H9 (cell line): ENCODE measurements at regions not wholly inside any gene's neighbourhood (a gene's known extent, or its start where the extent isn't known, plus 50 kb on each side); places are given as distances from the start of the nearest gene placed in this dataset.

Experiments
- DNase-seq: peaks from one replicate; pipeline ENCODE4 v3.0.0-alpha.2; 2017
- H2AFZ ChIP-seq: one replicate; pipeline ENCODE4 v1.6.1; 2013; ENCODE audit warnings: mild to moderate bottlenecking, low read length, control low read depth, moderate library complexity
- H2AK5ac ChIP-seq: 2 replicates; pipeline ENCODE4 v1.6.1; 2013; ENCODE audit warnings: low read length, control low read depth, mixed read lengths; ENCODE audit not compliant: insufficient read length
- H2BK120ac ChIP-seq: one replicate; pipeline ENCODE4 v1.6.1; 2013; ENCODE audit warnings: low read depth, mild to moderate bottlenecking, low read length, control low read depth, inconsistent platforms; ENCODE audit not compliant: poor library complexity, severe bottlenecking
- H2BK12ac ChIP-seq: 2 replicates; pipeline ENCODE4 v1.6.1; 2013; ENCODE audit warnings: low read length, control low read depth, mixed read lengths, low read depth; ENCODE audit not compliant: insufficient read length
- H2BK15ac ChIP-seq: 2 replicates; pipeline ENCODE4 v1.6.1; 2013; ENCODE audit warnings: low read depth, low read length, control low read depth
- H2BK20ac ChIP-seq: one replicate; pipeline ENCODE4 v1.6.1; 2013; ENCODE audit warnings: low read depth, mild to moderate bottlenecking, low read length, control low read depth, inconsistent platforms; ENCODE audit not compliant: poor library complexity, severe bottlenecking
- H2BK5ac ChIP-seq: 2 replicates; pipeline ENCODE4 v1.6.1; 2013; ENCODE audit warnings: low read length, control low read depth, mixed read lengths; ENCODE audit not compliant: insufficient read length
- H3K14ac ChIP-seq: 2 replicates; pipeline ENCODE4 v1.6.1; 2013; ENCODE audit warnings: low read length, control low read depth; ENCODE audit not compliant: insufficient read depth
- H3K18ac ChIP-seq: 2 replicates; pipeline ENCODE4 v1.6.1; 2013; ENCODE audit warnings: low read depth, mild to moderate bottlenecking, mixed read lengths, low read length, control low read depth; ENCODE audit not compliant: insufficient read length
- H3K23ac ChIP-seq: 2 replicates; pipeline ENCODE4 v1.6.1; 2013; ENCODE audit warnings: low read length, control low read depth, mixed read lengths, low read depth; ENCODE audit not compliant: insufficient read length
- H3K23me2 ChIP-seq: 2 replicates; pipeline ENCODE4 v1.6.1; 2013; ENCODE audit warnings: low read depth, mild to moderate bottlenecking, mixed read lengths, low read length, control low read depth; ENCODE audit not compliant: insufficient read length, poor library complexity, severe bottlenecking
- H3K27ac ChIP-seq: 2 replicates; pipeline ENCODE4 v1.5.1; 2013; ENCODE audit warnings: low read length, control low read depth, mixed read lengths, low read depth; ENCODE audit not compliant: insufficient read length
- H3K27me3 ChIP-seq: 2 replicates; pipeline ENCODE4 v1.6.1; 2013; ENCODE audit warnings: low read length, control low read depth, inconsistent platforms; ENCODE audit not compliant: insufficient read depth
- H3K4ac ChIP-seq: 2 replicates; pipeline ENCODE4 v1.6.1; 2013; ENCODE audit warnings: low read depth, mild to moderate bottlenecking, control low read depth, inconsistent platforms, low read length, moderate library complexity
- H3K4me1 ChIP-seq: 2 replicates; pipeline ENCODE4 v1.6.1; 2013; ENCODE audit warnings: low read length, control low read depth, inconsistent platforms; ENCODE audit not compliant: insufficient read depth
- H3K4me2 ChIP-seq: 2 replicates; pipeline ENCODE4 v1.6.1; 2013; ENCODE audit warnings: low read length, control low read depth, mixed read lengths; ENCODE audit not compliant: insufficient read length, insufficient read depth
- H3K56ac ChIP-seq: 2 replicates; pipeline ENCODE4 v1.6.1; 2013; ENCODE audit warnings: low read depth, mild to moderate bottlenecking, mixed read lengths, low read length, control low read depth; ENCODE audit not compliant: insufficient read length
- H3K79me1 ChIP-seq: 2 replicates; pipeline ENCODE4 v1.6.1; 2013; ENCODE audit warnings: low read depth, mild to moderate bottlenecking, moderate library complexity, low read length, control low read depth, inconsistent platforms; ENCODE audit not compliant: insufficient read depth, poor library complexity, severe bottlenecking
- H3K79me2 ChIP-seq: 2 replicates; pipeline ENCODE4 v1.6.1; 2013; ENCODE audit warnings: low read length, control low read depth, inconsistent platforms; ENCODE audit not compliant: insufficient read depth
- H3K9ac ChIP-seq: 2 replicates; pipeline ENCODE4 v1.6.1; 2013; ENCODE audit warnings: low read length, control low read depth, mixed read lengths; ENCODE audit not compliant: insufficient read length; ENCODE audit errors: extremely low read depth
- H3K9me3 ChIP-seq: one replicate; pipeline ENCODE4 v1.6.1; 2013; ENCODE audit warnings: low read depth, low read length, inconsistent platforms; ENCODE audit not compliant: control insufficient read depth
- H3T11ph ChIP-seq: one replicate; pipeline ENCODE4 v1.6.1; 2013; ENCODE audit warnings: mild to moderate bottlenecking, low read length, control low read depth, inconsistent platforms
- H4K20me1 ChIP-seq: one replicate; pipeline ENCODE4 v1.6.1; 2013; ENCODE audit not compliant: control insufficient read depth, insufficient read length, insufficient read depth
- H4K5ac ChIP-seq: 2 replicates; pipeline ENCODE4 v1.6.1; 2013; ENCODE audit warnings: low read depth, mild to moderate bottlenecking, mixed read lengths, low read length, control low read depth; ENCODE audit not compliant: insufficient read length
- H4K8ac ChIP-seq: replicated peaks from 2 replicates; pipeline ENCODE4 v1.6.1; 2013; ENCODE audit warnings: low read length, control low read depth, mixed read lengths, low read depth; ENCODE audit not compliant: insufficient read length
- H4K91ac ChIP-seq: 2 replicates; pipeline ENCODE4 v1.6.1; 2013; ENCODE audit warnings: low read depth, mild to moderate bottlenecking, moderate library complexity, mixed read lengths, low read length, control low read depth; ENCODE audit not compliant: insufficient read length
- H3K27ac Mint-ChIP-seq, 3 experiments: 2 replicates in 2 of 3; 3 replicates in 1 of 3; pipeline ENCODE4 v1.8.0; 2020 to 2021; ENCODE audit warnings: mixed read lengths in 3 of 3, mild to moderate bottlenecking in 1 of 3, moderate library complexity in 1 of 3
- H3K27me3 Mint-ChIP-seq: 2 replicates; pipeline ENCODE4 v1.8.0; 2021; ENCODE audit warnings: low read depth, mild to moderate bottlenecking, moderate library complexity, mixed read lengths
- H3K36me3 Mint-ChIP-seq, 3 experiments: 2 replicates in 2 of 3; 3 replicates in 1 of 3; pipeline ENCODE4 v1.8.0; 2020 to 2021; ENCODE audit warnings: low read depth in 3 of 3, mixed read lengths in 3 of 3; ENCODE audit not compliant: insufficient read depth in 1 of 3
- H3K4me1 Mint-ChIP-seq, 2 experiments: 2 replicates each; pipeline ENCODE4 v1.8.0; 2020; ENCODE audit warnings: mixed read lengths in 2 of 2
- H3K4me3 Mint-ChIP-seq, 2 experiments: 2 replicates in 1 of 2; 3 replicates in 1 of 2; pipeline ENCODE4 v1.8.0; 2020 to 2021; ENCODE audit warnings: mild to moderate bottlenecking in 2 of 2, mixed read lengths in 2 of 2, moderate library complexity in 1 of 2
- H3K9me3 Mint-ChIP-seq, 2 experiments: 2 replicates in 1 of 2; 3 replicates in 1 of 2; pipeline ENCODE4 v1.8.0; 2020; ENCODE audit warnings: mild to moderate bottlenecking in 2 of 2, mixed read lengths in 2 of 2, moderate library complexity in 1 of 2
- WGBS: extraction: QIAGEN DNeasy Blood & Tissue Kit; methylation state at CpG from one replicate; pipeline ENCODE4 v1.1.7; 2013; ENCODE audit warnings: missing lambda C conversion rate, low lambda C conversion rate, mixed read lengths; ENCODE audit not compliant: insufficient read length; ENCODE audit errors: extremely low coverage; 5-methylcytosine and 5-hydroxymethylcytosine counted together
- TF ChIP-seq, protein P1 (sequence below): fragments of 200-600 bp; sonication (generic); conservative IDR thresholded peaks from 3 replicates; pipeline ENCODE4 v1.8.0; 2021; ENCODE audit warnings: antibody characterized with exemption, mild to moderate bottlenecking

DNA sequence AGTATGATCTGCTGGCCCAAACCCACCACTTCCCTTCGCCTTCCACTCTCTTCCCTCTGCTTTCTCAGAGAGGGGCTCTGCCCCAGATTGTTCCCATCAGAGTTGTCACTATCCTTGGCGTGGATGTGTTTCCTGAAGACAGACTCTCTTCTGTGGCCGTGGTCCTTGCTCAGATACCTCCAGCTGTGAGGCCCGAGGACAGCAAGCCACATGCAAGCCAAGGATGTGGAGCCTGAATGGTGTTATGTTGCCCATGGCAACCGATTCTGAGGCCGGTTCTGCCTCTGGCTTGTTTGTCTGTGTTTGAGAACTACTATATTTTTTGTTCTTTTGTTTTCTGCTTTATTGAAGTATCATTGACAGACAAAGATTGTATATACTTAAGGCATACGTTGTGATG is 247.4 kb upstream of the PODXL start:
- peaks cover 4% of the 10 kb centered on the region; the same call in 1 of the 2 replicates for H3K4me1 ChIP-seq
- H2BK12ac ChIP-seq, result no peak overlapping the region
- no peak overlapping the region for H3K9ac ChIP-seq
- no peak overlapping the region for H3K14ac ChIP-seq
- DNase-seq, result no peak
- Mint-ChIP-seq H3K27ac (no peak overlapping the region), H3K4me3 (no peak overlapping the region), H3K36me3 (no peaks in the 10 kb centered on the region), H3K27me3 (peaks cover 5% of the 10 kb centered on the region; the same call in 1 of the 2 replicates), H3K9me3 (no peaks in the 10 kb centered on the region), H3K4me1 (peaks cover 14 to 15% of the 10 kb centered on the region in 2 experiments)
- no peak overlapping the region for H3K27ac ChIP-seq
- no peaks in the 10 kb centered on the region for H3K9me3 ChIP-seq
- no peak overlapping the region for H3K4ac ChIP-seq
- no peak overlapping the region for H4K5ac ChIP-seq
- H2BK20ac ChIP-seq, result no peak overlapping the region
- no peaks in the 10 kb centered on the region for H4K20me1 ChIP-seq
- WGBS, result no CpG with 5 or more reads among the region's 7 CpGs
- no peak overlapping the region for H4K8ac ChIP-seq
- TF ChIP-seq, protein P1, sequence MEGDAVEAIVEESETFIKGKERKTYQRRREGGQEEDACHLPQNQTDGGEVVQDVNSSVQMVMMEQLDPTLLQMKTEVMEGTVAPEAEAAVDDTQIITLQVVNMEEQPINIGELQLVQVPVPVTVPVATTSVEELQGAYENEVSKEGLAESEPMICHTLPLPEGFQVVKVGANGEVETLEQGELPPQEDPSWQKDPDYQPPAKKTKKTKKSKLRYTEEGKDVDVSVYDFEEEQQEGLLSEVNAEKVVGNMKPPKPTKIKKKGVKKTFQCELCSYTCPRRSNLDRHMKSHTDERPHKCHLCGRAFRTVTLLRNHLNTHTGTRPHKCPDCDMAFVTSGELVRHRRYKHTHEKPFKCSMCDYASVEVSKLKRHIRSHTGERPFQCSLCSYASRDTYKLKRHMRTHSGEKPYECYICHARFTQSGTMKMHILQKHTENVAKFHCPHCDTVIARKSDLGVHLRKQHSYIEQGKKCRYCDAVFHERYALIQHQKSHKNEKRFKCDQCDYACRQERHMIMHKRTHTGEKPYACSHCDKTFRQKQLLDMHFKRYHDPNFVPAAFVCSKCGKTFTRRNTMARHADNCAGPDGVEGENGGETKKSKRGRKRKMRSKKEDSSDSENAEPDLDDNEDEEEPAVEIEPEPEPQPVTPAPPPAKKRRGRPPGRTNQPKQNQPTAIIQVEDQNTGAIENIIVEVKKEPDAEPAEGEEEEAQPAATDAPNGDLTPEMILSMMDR, result no peak
- H3K23ac ChIP-seq, result no peak overlapping the region
- H2BK5ac ChIP-seq, result no peak overlapping the region
- H3K4me2 ChIP-seq, result no peak overlapping the region
- H3K27me3 ChIP-seq, result no peaks in the 10 kb centered on the region
- H2AFZ ChIP-seq, result no peak overlapping the region
- H2BK15ac ChIP-seq, result no peak overlapping the region
- no peaks in the 10 kb centered on the region for H3K23me2 ChIP-seq
- H3T11ph ChIP-seq, result no peak overlapping the region
- H2BK120ac ChIP-seq, result no peak overlapping the region
- H3K79me1 ChIP-seq, result no peaks in the 10 kb centered on the region
- no peak overlapping the region for H3K18ac ChIP-seq
- H4K91ac ChIP-seq, result no peak overlapping the region
- no peak overlapping the region for H3K56ac ChIP-seq
- no peak overlapping the region for H2AK5ac ChIP-seq
- H3K79me2 ChIP-seq, result no peaks in the 10 kb centered on the region
